HEK293 (cell line): ENCODE measurements at regions not wholly inside any gene's neighbourhood (a gene's known extent, or its start where the extent isn't known, plus 50 kb on each side); places are given as distances from the start of the nearest gene placed in this dataset.

Experiments
- CTCF ChIP-seq: fragments of 450-650 bp; formaldehyde crosslinking; IDR thresholded peaks from 2 replicates; pipeline ENCODE4 v1.5.1; 2016; ENCODE audit warnings: missing biosample characterization, missing genetic modification characterization
- MEIS1 ChIP-seq: sonication (generic); formaldehyde crosslinking; IDR thresholded peaks from 2 replicates; pipeline ENCODE4 v1.8.1; 2022; ENCODE audit warnings: missing genetic modification reagents, mild to moderate bottlenecking, borderline replicate concordance
- REST ChIP-seq: fragments of 450-650 bp; formaldehyde crosslinking; IDR thresholded peaks from 2 replicates; pipeline ENCODE4 v1.5.1; 2016; ENCODE audit warnings: missing biosample characterization, missing genetic modification characterization
- TCF7L2 ChIP-seq: IDR thresholded peaks from 2 replicates; pipeline ENCODE4 v1.6.1; 2011; ENCODE audit warnings: low read depth, mild to moderate bottlenecking, inconsistent platforms, low read length, moderate library complexity, borderline replicate concordance
- TRIM28 ChIP-seq: IDR thresholded peaks from 2 replicates; pipeline ENCODE4 v1.6.1; 2011; ENCODE audit warnings: low read length, control low read depth, borderline replicate concordance
- YY1 ChIP-seq: fragments of 450-650 bp; formaldehyde crosslinking; IDR thresholded peaks from 2 replicates; pipeline ENCODE4 v1.5.1; 2018; ENCODE audit warnings: missing biosample characterization, missing genetic modification characterization
- ZNF114 ChIP-seq: fragments of 450-650 bp; formaldehyde crosslinking; IDR thresholded peaks from 2 replicates; pipeline ENCODE4 v1.5.0; 2017; ENCODE audit warnings: missing biosample characterization, missing genetic modification characterization
- ZNF148 ChIP-seq: fragments of 450-650 bp; formaldehyde crosslinking; IDR thresholded peaks from 2 replicates; pipeline ENCODE4 v1.5.0; 2017; ENCODE audit warnings: missing biosample characterization, missing genetic modification characterization, borderline replicate concordance
- ZNF274 ChIP-seq, 2 experiments: fragments of 200-500 bp in 1 of 2; fragments of 450-650 bp in 1 of 2; sonication (Bioruptor generic) in 1 of 2; formaldehyde crosslinking in 1 of 2; IDR thresholded peaks; 2 replicates each; pipeline versions ENCODE4 v1.5.1 to v1.6.1; 2014 to 2016; ENCODE audit warnings: borderline replicate concordance in 1 of 2, inconsistent platforms in 1 of 2, low read length in 1 of 2, missing biosample characterization in 1 of 2, missing genetic modification characterization in 1 of 2

- TF ChIP-seq YY1 (no peak), ZNF114 (tag by site-specific recombination) (no peak), REST (tag by site-specific recombination) (no peak), CTCF (no peak), TCF7L2 (no peak), TRIM28 (no peak), ZNF148 (tag by site-specific recombination) (no peak), ZNF274 (IDR thresholded peaks at IDR 0.05; ENCODE audit: low read length) (no peak), ZNF274 (tag by site-specific recombination; IDR thresholded peaks at IDR 0.05; ENCODE audit: borderline replicate concordance) (no peak), MEIS1 (CRISPR knock-in tag) (no peak)
These were observed 688.6 kb downstream of the JRKL start for GRCh38 chr11:97078443-97078842.
